Activated CD8-positive, alpha-beta T cell treated with anti-CD3 and anti-CD28 coated beads for 36 hours (primary cell): ENCODE measurements at regions not wholly inside any gene's neighbourhood (a gene's known extent, or its start where the extent isn't known, plus 50 kb on each side); places are given as distances from the start of the nearest gene placed in this dataset.
"Not testable (repeated sequence)": the region's sequence is repeated elsewhere in the genome, so short reads cannot be mapped to it uniquely, and the experiment has no call there.

ENCODE experiments used
- ATAC-seq: fragments of 200-7000 bp; cut with Tn5 transposase; one replicate; pipeline ENCODE4 v1.10.0; 2021; ENCODE audit warnings: mild to moderate bottlenecking, moderate library complexity
- CTCF ChIA-PET: fragments of 350-600 bp; sonication (Branson Sonifier 250); formaldehyde crosslinking; loops from one replicate; lab custom pipeline; 2021; ENCODE audit warnings: antibody characterized with exemption; lab: Charles Lee
- POLR2A ChIA-PET: fragments of 350-600 bp; sonication (Branson Sonifier 250); formaldehyde crosslinking; loops from one replicate; lab custom pipeline; 2021; ENCODE audit warnings: antibody characterized with exemption; lab: Charles Lee
- DNase-seq: peaks from one replicate; pipeline ENCODE4 v3.0.0-alpha.2; 2020
- H3K27ac Mint-ChIP-seq: one replicate; pipeline ENCODE4 v1.8.0; 2021; ENCODE audit warnings: mild to moderate bottlenecking, mixed read lengths
- H3K27me3 Mint-ChIP-seq: one replicate; pipeline ENCODE4 v1.8.0; 2021; ENCODE audit warnings: mixed read lengths
- H3K36me3 Mint-ChIP-seq: one replicate; pipeline ENCODE4 v1.8.0; 2021; ENCODE audit warnings: low read depth, mixed read lengths
- H3K4me1 Mint-ChIP-seq: one replicate; pipeline ENCODE4 v1.8.0; 2021; ENCODE audit warnings: low read depth, mixed read lengths
- H3K4me3 Mint-ChIP-seq: one replicate; pipeline ENCODE4 v1.8.0; 2021; ENCODE audit warnings: mild to moderate bottlenecking, moderate library complexity, mixed read lengths
- H3K9me3 Mint-ChIP-seq: one replicate; pipeline ENCODE4 v1.8.0; 2021; ENCODE audit warnings: mixed read lengths
- CTCF ChIP-seq: fragments of 200-600 bp; IDR thresholded peaks from one replicate; pipeline ENCODE4 v1.8.0; 2022; ENCODE audit warnings: antibody characterized with exemption, mild to moderate bottlenecking
- intact Hi-C: fragments of 100-400 bp; cut with micrococcal nuclease; formaldehyde crosslinking; loops from one replicate; pipeline ENCODE4 v1.10.0; 2022

- Mint-ChIP-seq H3K27me3 (peaks cover 8% of the 10 kb centered on the region), H3K4me1 (no peaks in the 10 kb centered on the region), H3K9me3 (no peaks in the 10 kb centered on the region), H3K4me3 (no peak overlapping the region), H3K36me3 (no peaks in the 10 kb centered on the region), H3K27ac (no peak overlapping the region)
- POLR2A ChIA-PET, result interaction anchor here (0.7 kb wide), 1 partner anchor 16 kb away, joined by 3 read pairs; no protein-coding TSS in a partner anchor
- TF ChIP-seq CTCF, result no peak
- intact Hi-C loops, result loop anchor here (5.0 kb wide), 1 partner anchor 86 kb away; no protein-coding TSS in a partner anchor
- DNase-seq (no peak), ATAC-seq (no peak)
- CTCF ChIA-PET, result no interaction called here
Observed at GRCh38 chr6:150503041-150503440, 96.6 kb upstream of the PLEKHG1 start.

- H3K9me3 Mint-ChIP-seq, result no peaks in the 10 kb centered on the region
- ATAC-seq (no peak), DNase-seq (no peak)
- TF ChIP-seq CTCF, result no peak
- intact Hi-C loops, result loop anchor here (5.0 kb wide), 1 partner anchor 86 kb away; no protein-coding TSS in a partner anchor
- ChIA-PET CTCF (no interaction called here), POLR2A (interaction anchor here (0.7 kb wide), 1 partner anchor 17 kb away, joined by 3 read pairs; no protein-coding TSS in a partner anchor)
- no peaks in the 10 kb centered on the region for H3K36me3 Mint-ChIP-seq
- H3K27me3 Mint-ChIP-seq, result peaks cover 8% of the 10 kb centered on the region
- H3K4me3 Mint-ChIP-seq, result no peak overlapping the region
- H3K27ac Mint-ChIP-seq, result no peak overlapping the region
- H3K4me1 Mint-ChIP-seq, result no peaks in the 10 kb centered on the region
Observed at GRCh38 chr6:150503586-150504339, 95.9 kb upstream of the PLEKHG1 start.

- H3K4me3 Mint-ChIP-seq, ATAC-seq, DNase-seq, H3K36me3 Mint-ChIP-seq, H3K27ac Mint-ChIP-seq, H3K27me3 Mint-ChIP-seq, POLR2A ChIA-PET, H3K9me3 Mint-ChIP-seq, CTCF ChIA-PET, intact Hi-C loops, H3K4me1 Mint-ChIP-seq: not testable (repeated sequence)
Observed at GRCh38 chr6:150507361-150507760, 92.3 kb upstream of the PLEKHG1 start.

GRCh38 chr6:150510576-150510975 is 89.1 kb upstream of the PLEKHG1 start:
- DNase-seq (no peak), ATAC-seq (no peak)
- no peaks in the 10 kb centered on the region for H3K9me3 Mint-ChIP-seq
- peaks cover 7% of the 10 kb centered on the region for H3K27me3 Mint-ChIP-seq
- intact Hi-C loops, result loop anchor here (10.0 kb wide), 1 partner anchor 304 kb away; no protein-coding TSS in a partner anchor
- POLR2A ChIA-PET, result interaction anchor here (0.8 kb wide), 1 partner anchor 9 kb away, joined by 3 read pairs; no protein-coding TSS in a partner anchor
- CTCF ChIA-PET, result interaction anchor here (1.3 kb wide), 1 partner anchor 92 kb away, joined by 4 read pairs; no protein-coding TSS in a partner anchor
- H3K4me3 Mint-ChIP-seq, result no peak overlapping the region
- H3K27ac Mint-ChIP-seq, result no peak overlapping the region
- no peak for TF ChIP-seq CTCF
- H3K36me3 Mint-ChIP-seq, result no peaks in the 10 kb centered on the region
- no peaks in the 10 kb centered on the region for H3K4me1 Mint-ChIP-seq

- no peaks in the 10 kb centered on the region for H3K4me1 Mint-ChIP-seq
Observed at GRCh38 chr6:150511313-150511712, 88.4 kb upstream of the PLEKHG1 start.

More at GRCh38 chr6:150511313-150511712, 88.4 kb upstream of the PLEKHG1 start:
- DNase-seq (no peak), ATAC-seq (no peak)
- POLR2A ChIA-PET, result no interaction called here
- Mint-ChIP-seq H3K4me3 (no peak overlapping the region), H3K9me3 (no peaks in the 10 kb centered on the region), H3K36me3 (no peaks in the 10 kb centered on the region), H3K27me3 (peaks cover 7% of the 10 kb centered on the region), H3K27ac (no peak overlapping the region)
- intact Hi-C loops, result loop anchor here (10.0 kb wide), 1 partner anchor 303 kb away; no protein-coding TSS in a partner anchor
- no peak for TF ChIP-seq CTCF
- CTCF ChIA-PET, result no interaction called here
